ENCODE measurements at regions not wholly inside any gene's neighbourhood (a gene's known extent, or its start where the extent isn't known, plus 50 kb on each side); places are given as distances from the start of the nearest gene placed in this dataset.

- Histone ChIP-seq H3K4me1 (no peaks in the 10 kb centered on the region), H3K36me3 (no peaks in the 10 kb centered on the region), H3K9me3 (no peaks in the 10 kb centered on the region), H3K27me3 (no peaks in the 10 kb centered on the region), H3K4me3 (no peak overlapping the region), H3K27ac (no peak overlapping the region)
- 80 to 82% methylated on average over 3 of the region's 3 CpGs for WGBS, 2 donors
- TF ChIP-seq, protein P1, sequence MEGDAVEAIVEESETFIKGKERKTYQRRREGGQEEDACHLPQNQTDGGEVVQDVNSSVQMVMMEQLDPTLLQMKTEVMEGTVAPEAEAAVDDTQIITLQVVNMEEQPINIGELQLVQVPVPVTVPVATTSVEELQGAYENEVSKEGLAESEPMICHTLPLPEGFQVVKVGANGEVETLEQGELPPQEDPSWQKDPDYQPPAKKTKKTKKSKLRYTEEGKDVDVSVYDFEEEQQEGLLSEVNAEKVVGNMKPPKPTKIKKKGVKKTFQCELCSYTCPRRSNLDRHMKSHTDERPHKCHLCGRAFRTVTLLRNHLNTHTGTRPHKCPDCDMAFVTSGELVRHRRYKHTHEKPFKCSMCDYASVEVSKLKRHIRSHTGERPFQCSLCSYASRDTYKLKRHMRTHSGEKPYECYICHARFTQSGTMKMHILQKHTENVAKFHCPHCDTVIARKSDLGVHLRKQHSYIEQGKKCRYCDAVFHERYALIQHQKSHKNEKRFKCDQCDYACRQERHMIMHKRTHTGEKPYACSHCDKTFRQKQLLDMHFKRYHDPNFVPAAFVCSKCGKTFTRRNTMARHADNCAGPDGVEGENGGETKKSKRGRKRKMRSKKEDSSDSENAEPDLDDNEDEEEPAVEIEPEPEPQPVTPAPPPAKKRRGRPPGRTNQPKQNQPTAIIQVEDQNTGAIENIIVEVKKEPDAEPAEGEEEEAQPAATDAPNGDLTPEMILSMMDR (IDR thresholded peaks at IDR 0.05): no peak
- TF ChIP-seq POLR2A (IDR thresholded peaks at IDR 0.05) (no peak), POLR2AphosphoS5 (IDR thresholded peaks at IDR 0.05) (no peak), EP300 (IDR thresholded peaks at IDR 0.05) (no peak)
- no peak for ATAC-seq (ENCODE audit: low FRiP score in 2 of 2)
- DNase-seq: no peak
Observed at GRCh38 chr14:83473416-83474235, 1940.0 kb upstream of the SEL1L start.

DNA sequence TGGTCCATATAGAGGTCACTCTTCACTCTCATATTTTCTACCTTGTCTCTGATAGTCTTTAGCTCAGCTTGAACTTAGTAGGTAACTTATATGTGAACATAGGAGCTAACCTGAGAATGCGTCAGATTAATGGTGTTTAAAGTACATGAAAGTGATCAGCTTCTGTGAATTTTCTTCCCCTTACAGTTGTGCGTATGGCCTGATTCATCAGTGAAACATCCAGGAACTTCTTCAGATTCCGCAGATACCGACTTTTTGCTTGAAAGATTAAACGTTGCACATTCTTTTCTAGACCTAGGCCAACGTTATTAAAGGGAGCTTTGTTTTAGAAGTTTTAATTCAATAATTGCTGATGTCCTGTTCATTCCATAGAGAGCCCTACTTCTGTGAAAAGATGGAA is 1945.1 kb upstream of the SEL1L start:
- ATAC-seq (ENCODE audit: low FRiP score in 2 of 2): no peak

DNA sequence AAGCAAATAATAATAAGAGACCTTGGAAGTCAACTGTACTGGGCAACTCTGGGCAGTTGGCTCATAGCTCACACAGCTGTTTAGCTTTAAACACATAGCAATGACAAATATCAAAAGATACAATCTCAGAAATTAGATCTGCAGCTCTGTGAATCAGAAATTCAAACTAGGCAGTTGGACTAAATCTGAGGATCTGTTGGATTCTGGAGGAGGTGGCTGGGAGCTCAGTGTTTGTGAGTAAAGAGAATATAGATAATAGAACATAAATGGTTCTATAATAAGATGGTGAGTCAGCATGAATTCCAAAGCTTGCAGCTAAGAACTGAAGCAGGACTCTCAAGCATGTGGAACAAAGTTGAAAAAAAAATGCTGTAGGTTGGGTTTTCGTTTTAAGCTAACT is 1949.4 kb upstream of the SEL1L start:
- no peak for ATAC-seq (ENCODE audit: low FRiP score in 2 of 2)
- H3K4me1 ChIP-seq: no peaks in the 10 kb centered on the region
- TF ChIP-seq, protein P1 (IDR thresholded peaks at IDR 0.05): no peak
- H3K27me3 ChIP-seq: no peaks in the 10 kb centered on the region
- whole genome bisulfite sequencing, 2 donors: 49 to 57% methylated on average over 1 of the region's 1 CpG
- no peak overlapping the region for H3K27ac ChIP-seq
- no peak overlapping the region for H3K4me3 ChIP-seq
- H3K9me3 ChIP-seq: no peaks in the 10 kb centered on the region
- no peaks in the 10 kb centered on the region for H3K36me3 ChIP-seq
- no peak for DNase-seq

More for the DNA sequence above, 1945.1 kb upstream of the SEL1L start:
- Histone ChIP-seq H3K27me3 (no peaks in the 10 kb centered on the region), H3K4me3 (no peak overlapping the region), H3K9me3 (no peaks in the 10 kb centered on the region), H3K27ac (no peak overlapping the region), H3K4me1 (no peaks in the 10 kb centered on the region), H3K36me3 (no peaks in the 10 kb centered on the region)
- no peak for TF ChIP-seq POLR2A (IDR thresholded peaks at IDR 0.05)
- no peak for TF ChIP-seq POLR2AphosphoS5 (IDR thresholded peaks at IDR 0.05)
- TF ChIP-seq, protein P1 (IDR thresholded peaks at IDR 0.05): no peak
- no peak for TF ChIP-seq EP300 (IDR thresholded peaks at IDR 0.05)
- DNase-seq: no peak
- 74 to 83% methylated on average over 6 of the region's 6 CpGs for WGBS, 2 donors

GRCh38 chr14:83485591-83485990 is 1951.9 kb upstream of the SEL1L start:
- no peak overlapping the region for H3K4me3 ChIP-seq
- H3K4me1 ChIP-seq: no peaks in the 10 kb centered on the region
- H3K36me3 ChIP-seq: no peaks in the 10 kb centered on the region
- H3K27ac ChIP-seq: no peak overlapping the region
- ATAC-seq (ENCODE audit: low FRiP score in 2 of 2) (no peak), DNase-seq (no peak)
- no peaks in the 10 kb centered on the region for H3K9me3 ChIP-seq
- no peaks in the 10 kb centered on the region for H3K27me3 ChIP-seq
- TF ChIP-seq, protein P1 (IDR thresholded peaks at IDR 0.05): no peak
- TF ChIP-seq EP300 (IDR thresholded peaks at IDR 0.05) (no peak), POLR2AphosphoS5 (IDR thresholded peaks at IDR 0.05) (no peak), POLR2A (IDR thresholded peaks at IDR 0.05) (no peak)

DNA sequence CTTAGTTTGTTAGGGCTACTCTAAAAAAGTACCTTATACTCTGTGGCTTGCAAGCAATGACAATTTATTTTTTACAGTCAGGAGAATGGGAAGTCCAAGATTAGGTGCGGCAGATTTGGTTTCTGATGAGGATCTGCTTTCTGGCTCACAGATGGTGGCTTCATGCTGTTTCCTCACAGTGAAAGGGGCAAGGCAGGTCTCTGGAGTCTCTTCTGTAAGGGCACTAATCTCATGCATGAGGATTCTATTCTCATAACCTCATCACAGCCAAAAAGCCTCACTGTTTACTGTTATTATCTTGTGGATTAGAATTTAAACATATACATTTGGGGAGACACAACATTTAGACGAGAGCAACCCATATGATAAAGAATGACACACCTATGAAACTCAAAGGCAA is 1957.4 kb upstream of the SEL1L start:
- Histone ChIP-seq H3K4me1 (no peaks in the 10 kb centered on the region), H3K9me3 (no peaks in the 10 kb centered on the region), H3K4me3 (no peak overlapping the region), H3K27ac (no peak overlapping the region), H3K36me3 (no peaks in the 10 kb centered on the region), H3K27me3 (no peaks in the 10 kb centered on the region)
- TF ChIP-seq EP300 (IDR thresholded peaks at IDR 0.05) (no peak), POLR2AphosphoS5 (IDR thresholded peaks at IDR 0.05) (no peak), POLR2A (IDR thresholded peaks at IDR 0.05) (no peak)
- TF ChIP-seq, protein P1 (IDR thresholded peaks at IDR 0.05): no peak
- 77 to 83% methylated on average over 2 of the region's 2 CpGs for WGBS, 2 donors
- DNase-seq (no peak), ATAC-seq (ENCODE audit: low FRiP score in 2 of 2) (no peak)

Measured in upper lobe of left lung (tissue), 6 donors.